ENCODE measurements at regions not wholly inside any gene's neighbourhood (a gene's known extent, or its start where the extent isn't known, plus 50 kb on each side); places are given as distances from the start of the nearest gene placed in this dataset.

GRCh38 chr17:79545251-79546005 lies 65.4 kb downstream of the RBFOX3 start:
- Mint-ChIP-seq H3K4me3 (no peak overlapping the region), H3K27me3 (peaks cover 26% of the 10 kb centered on the region), H3K27ac (peak overlapping the region in 1 of 2 donors; percentile 85), H3K9me3 (no peaks in the 10 kb centered on the region), H3K4me1 (no peaks in the 10 kb centered on the region)
- no peak for ATAC-seq
- DNase-seq, result no peak

DNA sequence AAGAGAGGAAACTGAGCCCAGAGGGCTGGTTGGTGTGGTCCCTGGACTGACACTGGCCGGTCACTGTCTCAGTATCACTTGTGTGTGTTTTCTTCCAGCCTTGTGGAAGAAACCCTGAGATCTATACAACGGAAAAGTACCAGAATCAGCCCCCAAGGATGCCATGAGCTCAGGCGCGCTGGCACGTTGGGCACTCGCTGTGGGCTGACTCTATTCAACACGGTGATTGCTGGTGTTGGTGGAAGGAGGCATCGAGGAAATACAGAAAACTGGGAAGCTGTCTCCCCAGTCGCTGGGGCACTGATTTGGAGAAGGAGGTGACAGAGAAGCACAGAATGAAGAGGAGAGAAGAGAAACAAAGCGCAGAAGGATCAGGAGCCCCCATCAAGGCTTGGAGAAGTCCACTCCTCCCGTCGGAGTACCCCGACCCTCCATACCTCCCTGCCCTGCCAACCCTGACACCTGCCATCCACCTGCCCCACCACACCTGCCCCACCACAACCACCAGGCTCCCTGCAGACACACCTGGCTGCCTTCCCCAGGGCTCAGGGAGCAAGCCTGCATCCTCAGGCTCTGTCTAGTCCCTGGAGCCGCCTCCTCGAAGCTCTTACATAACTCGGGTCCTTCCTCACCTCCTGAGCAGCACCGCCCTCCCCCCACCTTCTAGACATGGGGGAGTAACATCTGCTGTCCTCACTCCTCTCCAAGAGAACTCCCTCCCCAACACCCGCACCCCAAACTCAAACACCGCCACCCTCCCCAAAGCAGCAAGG lies 66.5 kb downstream of the RBFOX3 start:
- ATAC-seq (no peak), DNase-seq (no peak)
- no peaks in the 10 kb centered on the region for H3K4me1 Mint-ChIP-seq
- no peaks in the 10 kb centered on the region for H3K9me3 Mint-ChIP-seq
- H3K4me3 Mint-ChIP-seq, result no peak overlapping the region
- H3K27me3 Mint-ChIP-seq, result peaks cover 26% of the 10 kb centered on the region
- H3K27ac Mint-ChIP-seq, result no peak overlapping the region

DNA sequence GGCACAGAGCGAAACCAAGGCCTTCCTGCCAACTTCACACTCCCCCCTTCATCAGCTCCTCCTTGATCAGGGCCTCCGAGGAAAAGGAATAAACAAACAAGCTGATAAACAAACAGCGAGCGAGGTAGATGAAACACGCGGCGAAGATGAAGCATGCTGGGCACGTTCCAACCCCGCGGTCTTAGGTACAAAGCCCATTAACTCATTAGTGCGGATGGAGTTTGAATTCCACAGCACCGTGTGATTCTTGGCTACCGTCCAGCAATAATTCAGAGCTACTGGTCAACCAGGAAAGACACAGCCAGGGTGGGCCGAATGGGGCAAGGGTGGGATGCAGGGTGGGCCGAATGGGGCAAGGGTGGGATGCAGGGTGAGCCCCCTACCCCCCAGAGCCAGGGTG lies 67.3 kb downstream of the RBFOX3 start:
- Mint-ChIP-seq H3K27ac (no peak overlapping the region), H3K4me3 (no peak overlapping the region), H3K9me3 (no peaks in the 10 kb centered on the region), H3K4me1 (no peaks in the 10 kb centered on the region), H3K27me3 (peaks cover 26% of the 10 kb centered on the region)
- DNase-seq (no peak), ATAC-seq (no peak)

DNA sequence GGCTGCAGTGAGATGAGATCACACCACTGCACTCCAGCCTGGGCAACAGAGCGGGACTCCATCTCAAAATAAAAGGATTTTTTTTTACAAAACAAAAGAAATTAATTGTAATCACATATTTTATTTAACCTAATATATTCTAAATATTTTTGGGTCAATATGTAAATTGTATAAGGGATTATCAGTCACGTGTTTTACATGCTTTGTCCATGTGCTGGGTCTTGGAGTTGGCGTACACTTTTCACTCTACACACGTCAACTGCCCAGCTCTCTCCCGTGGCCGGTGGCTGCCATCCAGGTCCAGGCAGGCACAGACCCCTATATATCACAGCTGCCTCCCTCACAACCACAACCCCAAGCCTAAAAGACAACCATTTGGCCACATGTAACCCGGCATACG lies 68.1 kb downstream of the RBFOX3 start:
- Mint-ChIP-seq H3K4me3 (no peak overlapping the region), H3K27me3 (peaks cover 27% of the 10 kb centered on the region), H3K27ac (no peak overlapping the region), H3K4me1 (no peaks in the 10 kb centered on the region), H3K9me3 (no peaks in the 10 kb centered on the region)
- ATAC-seq (no peak), DNase-seq (no peak)

DNA sequence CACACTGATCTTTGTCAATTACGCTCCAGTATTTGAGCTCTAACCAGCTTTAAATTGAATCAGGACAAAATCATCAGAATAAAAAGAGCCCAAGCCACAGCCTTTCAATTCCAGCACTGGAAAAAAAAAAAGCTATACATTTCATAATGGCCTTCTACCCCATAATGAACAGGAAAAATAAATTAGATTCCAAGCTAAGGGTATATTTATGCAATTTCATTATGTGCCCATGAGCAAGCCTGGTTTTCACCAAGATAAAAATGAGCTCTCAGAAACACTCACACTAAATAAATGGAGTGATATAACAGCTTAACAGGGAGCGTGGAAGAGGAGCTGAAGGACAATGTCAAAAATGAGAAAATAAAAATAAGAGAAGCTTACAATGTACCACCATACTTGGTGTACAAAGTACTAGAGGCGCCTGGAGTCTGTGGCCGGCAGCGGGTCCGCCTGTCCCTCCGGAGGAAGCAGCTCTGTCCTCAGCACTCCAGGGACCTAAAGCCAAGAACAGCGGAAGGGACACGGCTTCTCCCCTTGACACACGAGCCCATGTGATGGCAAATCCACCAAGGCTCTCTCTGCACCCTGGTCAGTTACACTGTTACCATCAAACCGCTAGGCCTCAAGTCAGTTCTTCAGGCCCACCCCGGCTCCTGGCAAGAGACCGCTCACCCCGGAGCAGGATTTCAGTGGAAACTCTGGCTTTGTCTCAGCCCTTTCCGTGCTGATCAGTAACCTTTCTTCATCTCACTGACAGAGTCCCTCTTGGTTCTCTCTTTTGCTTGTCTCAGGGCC lies 69.6 kb downstream of the RBFOX3 start:
- no peak for ATAC-seq
- no peaks in the 10 kb centered on the region for H3K4me1 Mint-ChIP-seq
- H3K4me3 Mint-ChIP-seq, result no peak overlapping the region
- H3K27ac Mint-ChIP-seq, result no peak overlapping the region
- no peak for DNase-seq
- H3K9me3 Mint-ChIP-seq, result no peaks in the 10 kb centered on the region
- H3K27me3 Mint-ChIP-seq, result peaks cover 34% of the 10 kb centered on the region

GRCh38 chr17:79539944-79540705 lies 70.7 kb downstream of the RBFOX3 start:
- H3K27me3 Mint-ChIP-seq, result peaks cover 27% of the 10 kb centered on the region
- no peaks in the 10 kb centered on the region for H3K9me3 Mint-ChIP-seq
- H3K27ac Mint-ChIP-seq, result no peak overlapping the region
- H3K4me1 Mint-ChIP-seq, result no peaks in the 10 kb centered on the region
- no peak overlapping the region for H3K4me3 Mint-ChIP-seq
- no peak for DNase-seq
- ATAC-seq, result no peak

- no peak overlapping the region for H3K27ac Mint-ChIP-seq
Observed at GRCh38 chr17:79538291-79538690, 72.6 kb downstream of the RBFOX3 start.

DNA sequence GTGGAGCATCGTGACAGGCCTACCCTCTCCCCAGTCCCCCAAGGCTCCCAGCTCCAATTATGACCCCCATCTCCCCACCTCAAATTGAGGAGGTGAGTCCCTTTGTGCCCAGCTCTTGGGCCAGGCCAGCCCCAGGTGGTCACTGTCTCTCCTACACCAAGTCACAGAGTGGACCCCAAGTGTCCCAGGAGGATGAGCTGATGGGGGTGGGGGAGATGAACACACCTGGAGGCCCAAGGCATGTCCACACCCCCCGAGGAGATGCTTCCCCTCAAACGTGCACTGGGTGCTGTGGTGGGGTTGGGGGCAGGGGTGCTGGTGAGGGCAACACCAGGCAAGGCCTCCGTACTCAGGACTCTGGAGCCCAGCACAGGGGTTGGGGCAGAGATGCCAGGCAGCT lies 73.2 kb downstream of the RBFOX3 start:
- Mint-ChIP-seq H3K4me1 (no peaks in the 10 kb centered on the region), H3K27ac (peak overlapping the region in 1 of 2 donors; percentile 19), H3K9me3 (no peaks in the 10 kb centered on the region), H3K27me3 (peaks cover 9% of the 10 kb centered on the region), H3K4me3 (no peak overlapping the region)
- DNase-seq, result no peak
- no peak for ATAC-seq

More at GRCh38 chr17:79538291-79538690, 72.6 kb downstream of the RBFOX3 start:
- H3K4me3 Mint-ChIP-seq, result no peak overlapping the region
- H3K9me3 Mint-ChIP-seq, result no peaks in the 10 kb centered on the region
- ATAC-seq (no peak), DNase-seq (no peak)
- peaks cover 13% of the 10 kb centered on the region for H3K27me3 Mint-ChIP-seq
- H3K4me1 Mint-ChIP-seq, result no peaks in the 10 kb centered on the region

DNA sequence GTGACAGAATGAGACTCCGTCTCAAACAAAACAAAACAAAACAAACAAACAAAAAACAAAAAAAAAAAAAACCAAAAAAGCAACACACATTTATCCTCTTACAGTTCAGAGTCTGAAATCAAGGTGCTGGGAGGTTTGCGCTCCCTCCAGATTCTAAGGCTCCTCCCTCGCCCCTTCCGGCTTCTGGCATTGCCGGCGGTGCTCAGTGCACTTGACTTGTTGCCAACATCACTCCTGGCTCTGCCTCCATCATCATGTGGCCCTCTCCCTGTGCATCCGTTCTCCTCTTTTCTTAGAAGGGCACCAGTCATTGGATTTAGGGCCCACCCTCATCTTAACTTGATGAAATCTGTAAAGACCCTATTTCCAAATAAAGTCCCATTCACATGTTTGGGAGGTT lies 73.8 kb downstream of the RBFOX3 start:
- H3K4me1 Mint-ChIP-seq, result no peaks in the 10 kb centered on the region
- peak overlapping the region in 1 of 2 donors; percentile 15 for H3K27ac Mint-ChIP-seq
- H3K27me3 Mint-ChIP-seq, result peaks cover 15% of the 10 kb centered on the region
- H3K4me3 Mint-ChIP-seq, result no peak overlapping the region
- DNase-seq (no peak), ATAC-seq (no peak)
- H3K9me3 Mint-ChIP-seq, result no peaks in the 10 kb centered on the region

DNA sequence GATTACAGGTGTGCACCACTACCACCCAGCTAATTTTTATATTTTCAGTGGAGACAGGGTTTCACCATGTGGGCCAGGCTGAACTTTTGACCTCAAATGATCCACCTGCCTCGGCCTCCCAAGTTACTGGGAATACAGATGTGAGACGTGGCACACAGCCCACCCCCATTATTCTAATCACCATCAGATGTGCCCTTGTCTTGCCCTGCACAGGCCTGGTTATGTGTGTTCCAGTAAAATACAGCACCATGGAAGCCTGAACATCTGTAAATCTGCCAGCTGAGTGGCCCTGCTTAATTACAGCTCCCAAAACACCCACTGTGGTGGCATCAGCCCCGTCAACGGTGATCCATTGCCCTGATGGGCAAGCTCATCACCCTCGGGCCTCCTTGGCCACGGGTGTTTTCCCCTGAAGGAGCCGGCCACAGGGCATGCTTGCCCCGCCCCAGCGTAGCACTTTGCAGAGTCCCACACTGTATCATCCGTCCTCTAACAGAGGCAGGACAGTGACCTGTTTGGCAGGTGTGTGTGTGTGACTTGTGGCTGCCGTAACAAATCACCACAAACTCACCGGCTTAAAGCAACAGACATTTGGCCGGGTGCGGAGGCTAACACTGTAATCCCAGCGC lies 74.5 kb downstream of the RBFOX3 start:
- H3K27ac Mint-ChIP-seq, result no peak overlapping the region
- no peak overlapping the region for H3K4me3 Mint-ChIP-seq
- peaks cover 21% of the 10 kb centered on the region for H3K27me3 Mint-ChIP-seq
- DNase-seq (no peak), ATAC-seq (no peak)
- no peaks in the 10 kb centered on the region for H3K4me1 Mint-ChIP-seq
- H3K9me3 Mint-ChIP-seq, result no peaks in the 10 kb centered on the region

DNA sequence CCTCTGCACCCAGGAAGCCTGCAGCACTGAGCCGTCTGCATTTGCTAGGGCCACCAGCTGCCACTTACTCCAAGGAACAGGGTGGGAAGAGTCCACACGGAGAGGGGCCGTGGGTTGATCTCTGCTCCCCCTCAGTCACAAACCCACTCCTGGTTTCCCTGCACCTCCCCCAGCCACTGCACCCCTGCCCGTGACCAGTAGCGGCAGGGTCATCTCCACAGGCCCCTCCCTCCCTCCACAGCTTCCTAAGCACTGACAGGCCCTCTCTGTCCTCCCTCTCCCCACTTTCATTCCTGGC lies 75.2 kb downstream of the RBFOX3 start:
- DNase-seq (no peak), ATAC-seq (no peak)
- H3K9me3 Mint-ChIP-seq, result no peaks in the 10 kb centered on the region
- no peak overlapping the region for H3K27ac Mint-ChIP-seq
- H3K4me3 Mint-ChIP-seq, result no peak overlapping the region
- no peaks in the 10 kb centered on the region for H3K4me1 Mint-ChIP-seq
- peaks cover 21% of the 10 kb centered on the region for H3K27me3 Mint-ChIP-seq

- no peak for DNase-seq
- no peaks in the 10 kb centered on the region for H3K9me3 Mint-ChIP-seq
- peaks cover 26% of the 10 kb centered on the region for H3K27me3 Mint-ChIP-seq
- no peak for ATAC-seq
- H3K4me1 Mint-ChIP-seq, result no peaks in the 10 kb centered on the region
- peak overlapping the region in 1 of 2 donors; percentile 63 for H3K27ac Mint-ChIP-seq
- no peak overlapping the region for H3K4me3 Mint-ChIP-seq
Observed at GRCh38 chr17:79534851-79535727, 75.8 kb downstream of the RBFOX3 start.

GRCh38 chr17:79534111-79534510 lies 76.7 kb downstream of the RBFOX3 start:
- Mint-ChIP-seq H3K9me3 (no peaks in the 10 kb centered on the region), H3K4me1 (no peaks in the 10 kb centered on the region), H3K27ac (no peak overlapping the region), H3K4me3 (no peak overlapping the region), H3K27me3 (peaks cover 36% of the 10 kb centered on the region)
- DNase-seq (no peak), ATAC-seq (no peak)

DNA sequence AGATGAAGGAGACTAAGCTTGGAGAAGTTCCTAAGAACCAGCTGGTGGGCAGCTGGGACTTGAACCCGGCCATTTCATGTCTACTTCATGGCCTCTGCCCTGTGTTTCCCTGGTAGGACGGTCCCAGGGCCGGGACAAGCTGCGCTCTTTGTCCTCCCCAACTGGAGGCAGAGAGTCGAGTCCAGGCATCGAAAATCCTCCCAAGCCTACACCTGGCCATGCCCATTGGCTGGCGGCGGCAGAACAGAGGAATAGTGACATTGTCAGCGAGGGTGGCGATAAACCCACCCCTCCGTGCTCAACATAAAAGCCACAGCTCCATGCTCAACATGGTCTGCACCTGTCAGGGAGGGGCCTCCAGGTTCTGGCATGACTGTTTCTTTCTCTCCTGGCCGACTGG lies 77.7 kb downstream of the RBFOX3 start:
- no peaks in the 10 kb centered on the region for H3K9me3 Mint-ChIP-seq
- DNase-seq (no peak), ATAC-seq (no peak)
- peaks cover 46% of the 10 kb centered on the region for H3K27me3 Mint-ChIP-seq
- H3K4me1 Mint-ChIP-seq, result no peaks in the 10 kb centered on the region
- H3K27ac Mint-ChIP-seq, result no peak overlapping the region
- no peak overlapping the region for H3K4me3 Mint-ChIP-seq

Data from stimulated activated naive CD8-positive, alpha-beta T cell treated with anti-CD3 and anti-CD28 coated beads, Interleukin-15, amount 100 ng/mL, for 72 hours (primary cell).